IMR-90 (cell line): ENCODE measurements at regions not wholly inside any gene's neighbourhood (a gene's known extent, or its start where the extent isn't known, plus 50 kb on each side); places are given as distances from the start of the nearest gene placed in this dataset.

Experiments
- ATAC-seq: fragments of 200-7000 bp; cut with Tn5 transposase; 2 replicates; pipeline ENCODE4 v1.9.1; 2020; ENCODE audit warnings: low read depth, mild to moderate bottlenecking, moderate library complexity
- BruUV-seq: library from RNA; stranded (reverse); fragments of 400-500 nt; replicated peaks from 2 replicates; lab custom pipeline; 2021; lab: Mats Ljungman, UMichigan
- CTCF ChIA-PET: fragments of 300-600 bp; formaldehyde crosslinking; extraction: SDS; loops from one replicate; lab custom pipeline; 2021; ENCODE audit warnings: antibody characterized with exemption; lab: Yijun Ruan, JAX
- POLR2A ChIA-PET: fragments of 300-600 bp; sonication (Branson Sonifier 250); formaldehyde crosslinking; loops from one replicate; lab custom pipeline; 2022; ENCODE audit warnings: antibody characterized with exemption; ENCODE audit not compliant: unreplicated experiment; lab: Charles Lee
- DNase-seq: peaks from one replicate; pipeline ENCODE4 v3.0.0; 2013
- H2AFZ ChIP-seq: replicated peaks from 2 replicates; pipeline ENCODE3; 2013; ENCODE audit warnings: low read length, mild to moderate bottlenecking; ENCODE audit not compliant: poor library complexity
- H2AK5ac ChIP-seq: 2 replicates; pipeline ENCODE4 v1.6.1; 2013; ENCODE audit warnings: low read depth, low read length, inconsistent platforms
- H2AK9ac ChIP-seq: replicated peaks from 2 replicates; pipeline ENCODE3; 2013; ENCODE audit warnings: mild to moderate bottlenecking, low read depth, low read length, moderate library complexity; ENCODE audit not compliant: poor library complexity
- H2BK120ac ChIP-seq: 2 replicates; pipeline ENCODE4 v1.6.1; 2013; ENCODE audit warnings: low read depth, low read length, inconsistent platforms
- H2BK15ac ChIP-seq: 3 replicates; pipeline ENCODE4 v1.6.1; 2013; ENCODE audit warnings: low read depth, low read length, inconsistent platforms
- H2BK20ac ChIP-seq: 2 replicates; pipeline ENCODE4 v1.6.1; 2013; ENCODE audit warnings: low read depth, mild to moderate bottlenecking, inconsistent platforms, low read length, moderate library complexity
- H2BK5ac ChIP-seq: 2 replicates; pipeline ENCODE4 v1.6.1; 2013; ENCODE audit warnings: mild to moderate bottlenecking, low read depth, low read length, inconsistent platforms; ENCODE audit not compliant: poor library complexity, severe bottlenecking
- H3K14ac ChIP-seq: replicated peaks from 2 replicates; pipeline ENCODE4 v1.6.1; 2013; ENCODE audit warnings: low read depth, low read length, inconsistent platforms
- H3K18ac ChIP-seq: 2 replicates; pipeline ENCODE4 v1.6.1; 2013; ENCODE audit warnings: low read depth, low read length, control low read depth
- H3K23ac ChIP-seq: 2 replicates; pipeline ENCODE4 v1.6.1; 2013; ENCODE audit warnings: low read depth, low read length, inconsistent platforms
- H3K27ac ChIP-seq: 2 replicates; pipeline ENCODE4 v1.5.1; 2013; ENCODE audit warnings: mild to moderate bottlenecking, control low read depth, low read length; ENCODE audit not compliant: insufficient read depth
- H3K27me3 ChIP-seq: 2 replicates; pipeline ENCODE4 v1.6.1; 2013; ENCODE audit warnings: low read length; ENCODE audit not compliant: control insufficient read depth, insufficient read depth
- H3K36me3 ChIP-seq: 2 replicates; pipeline ENCODE4 v1.6.1; 2013; ENCODE audit warnings: low read length, mixed read lengths; ENCODE audit not compliant: control insufficient read depth, insufficient read depth
- H3K4ac ChIP-seq: 2 replicates; pipeline ENCODE4 v1.6.1; 2013; ENCODE audit warnings: low read depth, low read length, inconsistent platforms
- H3K4me1 ChIP-seq: 2 replicates; pipeline ENCODE4 v1.6.1; 2013; ENCODE audit warnings: low read length, mixed read lengths; ENCODE audit not compliant: control insufficient read depth, insufficient read depth
- H3K4me2 ChIP-seq: 2 replicates; pipeline ENCODE4 v1.6.1; 2013; ENCODE audit warnings: low read depth, mild to moderate bottlenecking, control low read depth, low read length, moderate library complexity
- H3K4me3 ChIP-seq: 2 replicates; pipeline ENCODE4 v1.5.1; 2013; ENCODE audit warnings: low read depth, mild to moderate bottlenecking, control low read depth, low read length, moderate library complexity; ENCODE audit not compliant: insufficient read depth
- H3K56ac ChIP-seq: 2 replicates; pipeline ENCODE4 v1.6.1; 2013; ENCODE audit warnings: low read length, inconsistent platforms; ENCODE audit not compliant: insufficient read depth; ENCODE audit errors: extremely low read depth
- H3K79me1 ChIP-seq, 2 experiments: 2 replicates each; pipeline ENCODE4 v1.6.1; 2013; ENCODE audit warnings: low read length in 2 of 2, inconsistent platforms in 1 of 2, low read depth in 1 of 2
- H3K9ac ChIP-seq: 2 replicates; pipeline ENCODE4 v1.6.1; 2013; ENCODE audit warnings: low read depth, low read length, control low read depth
- H3K9me1 ChIP-seq: 2 replicates; pipeline ENCODE4 v1.6.1; 2013; ENCODE audit warnings: low read length, inconsistent platforms; ENCODE audit not compliant: insufficient read depth
- H3K9me3 ChIP-seq: 2 replicates; pipeline ENCODE4 v1.6.1; 2013; ENCODE audit warnings: low read length; ENCODE audit not compliant: control insufficient read depth, insufficient read depth
- H4K20me1 ChIP-seq: 2 replicates; pipeline ENCODE4 v1.6.1; 2013; ENCODE audit warnings: low read length, inconsistent platforms; ENCODE audit not compliant: insufficient read depth
- H4K5ac ChIP-seq: 2 replicates; pipeline ENCODE4 v1.6.1; 2013; ENCODE audit warnings: mild to moderate bottlenecking, low read depth, low read length, control low read depth
- H4K8ac ChIP-seq, 2 experiments: 2 replicates each; pipeline ENCODE4 v1.6.1; 2013; ENCODE audit warnings: low read depth in 2 of 2, low read length in 2 of 2, control low read depth in 1 of 2, inconsistent platforms in 1 of 2
- H4K91ac ChIP-seq: 2 replicates; pipeline ENCODE4 v1.6.1; 2013; ENCODE audit warnings: low read depth, low read length, inconsistent platforms; ENCODE audit not compliant: insufficient read depth
- BHLHE40 ChIP-seq: fragments of 150-350 bp; IDR thresholded peaks from 2 replicates; pipeline ENCODE4 v1.6.1; 2016; ENCODE audit warnings: mild to moderate bottlenecking, low read depth, low read length
- CEBPB ChIP-seq: IDR thresholded peaks from 2 replicates; pipeline ENCODE4 v1.6.1; 2012; ENCODE audit warnings: low read depth, low read length, improper control_type of control experiment
- CHD1 ChIP-seq: IDR thresholded peaks from 2 replicates; pipeline ENCODE4 v1.6.1; 2012; ENCODE audit warnings: low read depth, low read length, improper control_type of control experiment
- FOS ChIP-seq: fragments of 150-350 bp; IDR thresholded peaks from 2 replicates; pipeline ENCODE4 v1.6.1; 2016; ENCODE audit warnings: low read depth, low read length
- MXI1 ChIP-seq: IDR thresholded peaks from 2 replicates; pipeline ENCODE4 v1.6.1; 2012; ENCODE audit warnings: low read depth, mild to moderate bottlenecking, low read length, moderate library complexity, borderline replicate concordance
- WGBS, 2 experiments: methylation state at CpG; one replicate each; pipeline versions ENCODE4 v1.1.5 to v1.1.7; 2013; ENCODE audit warnings: missing lambda C conversion rate in 2 of 2; ENCODE audit not compliant: insufficient read length in 1 of 2; ENCODE audit errors: extremely low coverage in 2 of 2; 5-methylcytosine and 5-hydroxymethylcytosine counted together
- dilution Hi-C: fragments of 300-500 bp; cut with HindIII; formaldehyde crosslinking; loops from one replicate; pipeline ENCODE4 v1.14.3; 2018; ENCODE audit warnings: low sequenced_read_pairs; ENCODE audit not compliant: unreplicated experiment
- in situ Hi-C: fragments of 300-500 bp; cut with MboI; formaldehyde crosslinking; loops from 3 replicates; pipeline ENCODE4 v1.14.3; 2019; ENCODE audit warnings: low sequenced_read_pairs, inconsistent platforms, mixed read lengths
- intact Hi-C: fragments of 100-400 bp; cut with micrococcal nuclease; formaldehyde crosslinking; loops from 2 replicates; pipeline ENCODE4 v1.10.0; 2022
- TF ChIP-seq, protein P1 (sequence below): fragments of 150-350 bp; IDR thresholded peaks from 2 replicates; pipeline ENCODE4 v1.6.1; 2017; ENCODE audit warnings: mild to moderate bottlenecking, antibody characterized with exemption, low read length, low read depth
- TF ChIP-seq, protein P2 (sequence below): fragments of 150-350 bp; IDR thresholded peaks from 2 replicates; pipeline ENCODE4 v1.6.1; 2016; ENCODE audit warnings: low read depth, mild to moderate bottlenecking, low read length, moderate library complexity, borderline replicate concordance
- TF ChIP-seq, protein P3 (sequence below): conservative IDR thresholded peaks from 2 replicates; pipeline ENCODE4 v1.5.1; 2012; ENCODE audit warnings: mild to moderate bottlenecking, low read depth, low read length, improper control_type of control experiment

DNA sequence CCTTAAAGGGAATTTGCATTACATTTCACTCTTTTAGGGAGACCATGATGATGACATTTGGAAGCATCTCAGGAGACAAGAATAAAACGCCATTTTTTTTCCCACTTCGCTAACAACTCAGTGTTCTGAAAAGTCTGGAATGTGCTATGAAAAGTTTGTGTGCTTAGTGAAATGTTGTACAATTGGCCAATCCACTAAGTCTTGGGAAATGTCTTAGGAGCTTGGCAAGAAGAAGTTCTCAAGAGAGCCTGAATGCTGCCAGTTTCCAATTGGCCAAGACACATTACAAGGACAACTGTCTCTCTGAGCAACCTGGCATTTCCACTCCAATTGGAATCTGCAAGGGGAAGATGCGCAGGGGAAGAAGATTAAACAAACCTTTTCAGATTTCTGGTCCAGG is 401.8 kb downstream of the RWDD3 start:
- dilution Hi-C loops, result no loop called here
- H4K8ac ChIP-seq, result no peak overlapping the region
- H2AFZ ChIP-seq, result no peak overlapping the region
- ChIA-PET POLR2A (no interaction called here), CTCF (no interaction called here)
- H3K4me3 ChIP-seq, result no peak overlapping the region
- intact Hi-C loops, result no loop called here
- ATAC-seq, result no peak
- no peaks in the 10 kb centered on the region for H3K9me1 ChIP-seq
- no peak overlapping the region for H3K18ac ChIP-seq
- in situ Hi-C loops, result no loop called here
- no peak overlapping the region for H2BK5ac ChIP-seq
- no peak overlapping the region for H3K14ac ChIP-seq
- no peak overlapping the region for H3K27ac ChIP-seq
- no peaks in the 10 kb centered on the region for H3K4me1 ChIP-seq
- no peaks in the 10 kb centered on the region for H3K36me3 ChIP-seq
- no peaks in the 10 kb centered on the region for H3K9me3 ChIP-seq
- no peak overlapping the region for H4K91ac ChIP-seq
- no peak overlapping the region for H3K56ac ChIP-seq
- no peak overlapping the region for H2BK120ac ChIP-seq
- TF ChIP-seq BHLHE40 (no peak), CHD1 (no peak), FOS (no peak), CEBPB (no peak), MXI1 (no peak)
- TF ChIP-seq, protein P1, sequence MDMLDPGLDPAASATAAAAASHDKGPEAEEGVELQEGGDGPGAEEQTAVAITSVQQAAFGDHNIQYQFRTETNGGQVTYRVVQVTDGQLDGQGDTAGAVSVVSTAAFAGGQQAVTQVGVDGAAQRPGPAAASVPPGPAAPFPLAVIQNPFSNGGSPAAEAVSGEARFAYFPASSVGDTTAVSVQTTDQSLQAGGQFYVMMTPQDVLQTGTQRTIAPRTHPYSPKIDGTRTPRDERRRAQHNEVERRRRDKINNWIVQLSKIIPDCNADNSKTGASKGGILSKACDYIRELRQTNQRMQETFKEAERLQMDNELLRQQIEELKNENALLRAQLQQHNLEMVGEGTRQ, result no peak
- TF ChIP-seq, protein P2, sequence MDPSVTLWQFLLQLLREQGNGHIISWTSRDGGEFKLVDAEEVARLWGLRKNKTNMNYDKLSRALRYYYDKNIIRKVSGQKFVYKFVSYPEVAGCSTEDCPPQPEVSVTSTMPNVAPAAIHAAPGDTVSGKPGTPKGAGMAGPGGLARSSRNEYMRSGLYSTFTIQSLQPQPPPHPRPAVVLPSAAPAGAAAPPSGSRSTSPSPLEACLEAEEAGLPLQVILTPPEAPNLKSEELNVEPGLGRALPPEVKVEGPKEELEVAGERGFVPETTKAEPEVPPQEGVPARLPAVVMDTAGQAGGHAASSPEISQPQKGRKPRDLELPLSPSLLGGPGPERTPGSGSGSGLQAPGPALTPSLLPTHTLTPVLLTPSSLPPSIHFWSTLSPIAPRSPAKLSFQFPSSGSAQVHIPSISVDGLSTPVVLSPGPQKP, result no peak
- TF ChIP-seq, protein P3, sequence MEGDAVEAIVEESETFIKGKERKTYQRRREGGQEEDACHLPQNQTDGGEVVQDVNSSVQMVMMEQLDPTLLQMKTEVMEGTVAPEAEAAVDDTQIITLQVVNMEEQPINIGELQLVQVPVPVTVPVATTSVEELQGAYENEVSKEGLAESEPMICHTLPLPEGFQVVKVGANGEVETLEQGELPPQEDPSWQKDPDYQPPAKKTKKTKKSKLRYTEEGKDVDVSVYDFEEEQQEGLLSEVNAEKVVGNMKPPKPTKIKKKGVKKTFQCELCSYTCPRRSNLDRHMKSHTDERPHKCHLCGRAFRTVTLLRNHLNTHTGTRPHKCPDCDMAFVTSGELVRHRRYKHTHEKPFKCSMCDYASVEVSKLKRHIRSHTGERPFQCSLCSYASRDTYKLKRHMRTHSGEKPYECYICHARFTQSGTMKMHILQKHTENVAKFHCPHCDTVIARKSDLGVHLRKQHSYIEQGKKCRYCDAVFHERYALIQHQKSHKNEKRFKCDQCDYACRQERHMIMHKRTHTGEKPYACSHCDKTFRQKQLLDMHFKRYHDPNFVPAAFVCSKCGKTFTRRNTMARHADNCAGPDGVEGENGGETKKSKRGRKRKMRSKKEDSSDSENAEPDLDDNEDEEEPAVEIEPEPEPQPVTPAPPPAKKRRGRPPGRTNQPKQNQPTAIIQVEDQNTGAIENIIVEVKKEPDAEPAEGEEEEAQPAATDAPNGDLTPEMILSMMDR, result no peak
- H3K79me1 ChIP-seq, result no peaks in the 10 kb centered on the region
- H3K9ac ChIP-seq, result no peak overlapping the region
- no peak overlapping the region for H2BK20ac ChIP-seq
- no peak overlapping the region for H2BK15ac ChIP-seq
- H3K27me3 ChIP-seq, result no peaks in the 10 kb centered on the region
- no peak overlapping the region for H2AK5ac ChIP-seq
- DNase-seq, result no peak
- H3K4me2 ChIP-seq, result no peak overlapping the region
- no TSS peak for BruUV-seq
- H2AK9ac ChIP-seq, result no peak overlapping the region
- H4K20me1 ChIP-seq, result no peaks in the 10 kb centered on the region
- no peak overlapping the region for H3K23ac ChIP-seq
- no peak overlapping the region for H4K5ac ChIP-seq
- no peak overlapping the region for H3K4ac ChIP-seq
- no CpG with 5 or more reads among the region's 3 CpGs for WGBS, 2 experiments
